ENCODE measurements at regions not wholly inside any gene's neighbourhood (a gene's known extent, or its start where the extent isn't known, plus 50 kb on each side); places are given as distances from the start of the nearest gene placed in this dataset.

- TF ChIP-seq CTCF (IDR thresholded peaks at IDR 0.05), result no peak
- no peak for TF ChIP-seq POLR2A (IDR thresholded peaks at IDR 0.05)
Observed at GRCh38 chr21:41593760-41594138, 85.8 kb upstream of the TMPRSS2 start.
